Activated naive CD4-positive, alpha-beta T cell treated with Interleukin-2 at 50 U/mL for 16 hours (primary cell): ENCODE measurements at regions not wholly inside any gene's neighbourhood (a gene's known extent, or its start where the extent isn't known, plus 50 kb on each side); places are given as distances from the start of the nearest gene placed in this dataset.

Source experiments
- DNase-seq: peaks from one replicate; pipeline ENCODE4 v3.0.0-alpha.2; 2020

GRCh38 chr10:123462246-123462645 lies 203.9 kb upstream of the GPR26 start:
- DNase-seq = no peak

- no peak for DNase-seq
These were observed 203.4 kb upstream of the GPR26 start for GRCh38 chr10:123462756-123463155.

- no peak for DNase-seq
These were observed 203.0 kb upstream of the GPR26 start for GRCh38 chr10:123463181-123463580.

GRCh38 chr10:123463698-123464097 lies 202.5 kb upstream of the GPR26 start:
- DNase-seq = no peak

GRCh38 chr10:123464430-123465323 lies 201.5 kb upstream of the GPR26 start:
- no peak for DNase-seq

GRCh38 chr10:123470336-123470921 lies 195.7 kb upstream of the GPR26 start:
- DNase-seq = no peak

- no peak for DNase-seq
These were observed 194.3 kb upstream of the GPR26 start for GRCh38 chr10:123471811-123472210.

GRCh38 chr10:123472606-123473005 lies 193.5 kb upstream of the GPR26 start:
- DNase-seq = no peak

- no peak for DNase-seq
These were observed 191.5 kb upstream of the GPR26 start for GRCh38 chr10:123474700-123475099.

GRCh38 chr10:123475466-123475865 lies 190.7 kb upstream of the GPR26 start:
- no peak for DNase-seq

- no peak for DNase-seq
These were observed 188.0 kb upstream of the GPR26 start for GRCh38 chr10:123478116-123478515.

GRCh38 chr10:123479640-123480039 lies 186.5 kb upstream of the GPR26 start:
- DNase-seq = no peak

GRCh38 chr10:123480344-123480743 lies 185.8 kb upstream of the GPR26 start:
- DNase-seq = no peak

- no peak for DNase-seq
These were observed 185.3 kb upstream of the GPR26 start for GRCh38 chr10:123480845-123481244.

GRCh38 chr10:123484722-123485121 lies 181.4 kb upstream of the GPR26 start:
- DNase-seq = no peak

- DNase-seq = no peak
These were observed 180.7 kb upstream of the GPR26 start for GRCh38 chr10:123485341-123485960.

- no peak for DNase-seq
These were observed 177.7 kb upstream of the GPR26 start for GRCh38 chr10:123488436-123488835.

- DNase-seq = no peak
These were observed 174.8 kb upstream of the GPR26 start for GRCh38 chr10:123491364-123491763.

GRCh38 chr10:123492016-123492415 lies 174.1 kb upstream of the GPR26 start:
- no peak for DNase-seq

GRCh38 chr10:123494301-123494808 lies 171.8 kb upstream of the GPR26 start:
- no peak for DNase-seq

GRCh38 chr10:123496375-123496774 lies 169.8 kb upstream of the GPR26 start:
- DNase-seq = no peak

- no peak for DNase-seq
These were observed 169.0 kb upstream of the GPR26 start for GRCh38 chr10:123496996-123497660.

GRCh38 chr10:123500110-123500509 lies 166.0 kb upstream of the GPR26 start:
- no peak for DNase-seq
